ENCODE measurements at regions not wholly inside any gene's neighbourhood (a gene's known extent, or its start where the extent isn't known, plus 50 kb on each side); places are given as distances from the start of the nearest gene placed in this dataset.

GRCh38 chr14:25622763-25623162 lies 572.8 kb upstream of the STXBP6 start:
- no peak for TF ChIP-seq CTCF (IDR thresholded peaks at IDR 0.05)
- no peak for TF ChIP-seq EP300 (IDR thresholded peaks at IDR 0.05)
